ENCODE measurements at regions not wholly inside any gene's neighbourhood (a gene's known extent, or its start where the extent isn't known, plus 50 kb on each side); places are given as distances from the start of the nearest gene placed in this dataset.

DNA sequence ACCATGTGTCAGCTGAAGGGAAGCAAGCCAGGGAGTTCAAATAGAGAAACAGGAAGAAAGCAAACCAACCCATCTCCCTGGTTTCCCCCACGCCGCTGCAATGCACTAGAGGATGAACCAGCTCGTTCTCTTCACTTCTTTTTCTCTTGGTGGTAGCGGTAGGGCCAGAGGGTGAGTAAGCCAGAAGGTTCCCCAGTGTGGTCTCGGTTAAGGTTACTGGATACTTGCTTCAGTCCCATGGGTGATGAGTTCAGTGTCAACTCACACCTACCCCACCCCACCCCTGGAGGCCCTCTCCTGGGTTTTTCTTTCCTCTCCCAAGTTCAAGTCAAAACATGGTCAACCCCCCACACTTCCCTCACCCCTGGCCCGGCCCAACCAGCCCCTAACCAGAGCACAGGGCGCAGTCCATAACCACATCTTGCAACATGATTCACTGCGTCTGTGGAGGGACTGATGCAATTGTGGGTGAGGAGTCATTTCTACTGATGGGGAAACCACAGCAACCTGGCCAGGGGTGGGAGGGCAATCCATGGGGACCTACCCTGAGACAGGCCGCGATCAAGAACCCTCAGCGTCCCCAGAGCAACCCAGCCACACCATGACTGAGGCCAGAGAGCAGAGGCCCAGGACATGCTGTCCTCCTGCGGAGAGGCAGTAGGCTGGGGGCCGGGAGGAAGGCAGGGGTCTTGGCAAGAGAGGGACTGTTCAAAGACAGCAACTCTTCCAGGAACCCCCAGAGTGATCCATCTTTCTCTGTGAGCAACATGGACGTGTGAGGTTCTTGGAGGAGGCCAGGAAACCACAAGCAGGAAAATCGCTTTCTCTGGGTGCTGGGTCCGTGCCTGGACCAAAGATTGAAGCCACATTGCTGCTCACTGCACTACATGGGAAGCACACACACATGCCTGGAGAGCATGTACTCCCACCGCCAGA is 276.6 kb downstream of the UACA start:
- no peak for TF ChIP-seq CTCF (IDR thresholded peaks at IDR 0.05; ENCODE audit: borderline replicate concordance, insufficient read depth, low read depth, low read length)
- no peak overlapping the region for H3K4me3 ChIP-seq (ENCODE audit: low read depth, low read length)

GRCh38 chr15:70486012-70486411 is 277.3 kb downstream of the UACA start:
- H3K4me3 ChIP-seq (ENCODE audit: low read depth, low read length), result no peak overlapping the region
- no peak for TF ChIP-seq CTCF (IDR thresholded peaks at IDR 0.05; ENCODE audit: borderline replicate concordance, insufficient read depth, low read depth, low read length)

- TF ChIP-seq CTCF (IDR thresholded peaks at IDR 0.05; ENCODE audit: borderline replicate concordance, insufficient read depth, low read depth, low read length), result no peak
- H3K4me3 ChIP-seq (ENCODE audit: low read depth, low read length), result no peak overlapping the region
These were observed 278.4 kb downstream of the UACA start for GRCh38 chr15:70484993-70485392.

DNA sequence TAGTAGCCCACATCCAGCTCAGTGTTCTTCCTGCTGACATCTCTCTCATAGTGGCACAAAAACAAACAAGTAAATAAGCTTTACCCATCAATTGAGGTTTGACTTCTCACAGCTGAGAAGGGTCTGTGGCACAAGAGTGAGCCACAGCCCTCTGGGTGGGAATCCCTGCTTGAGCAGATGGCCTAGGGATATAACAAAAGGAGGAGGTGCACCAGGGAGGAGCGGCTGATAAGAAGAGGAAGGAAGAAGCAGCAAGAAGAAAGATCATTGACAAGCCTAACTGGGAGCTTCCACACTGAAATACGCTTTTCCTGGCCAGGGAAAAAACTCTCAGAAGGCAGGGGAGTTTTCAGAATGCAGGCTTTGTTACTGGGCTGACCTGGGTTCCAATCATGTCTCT is 279.8 kb downstream of the UACA start:
- H3K4me3 ChIP-seq (ENCODE audit: low read depth, low read length), result no peak overlapping the region
- no peak for TF ChIP-seq CTCF (IDR thresholded peaks at IDR 0.05; ENCODE audit: borderline replicate concordance, insufficient read depth, low read depth, low read length)

GRCh38 chr15:70480196-70480856 is 283.0 kb downstream of the UACA start:
- H3K4me3 ChIP-seq (ENCODE audit: low read depth, low read length), result peak overlapping the region; percentile 16
- no peak for TF ChIP-seq CTCF (IDR thresholded peaks at IDR 0.05; ENCODE audit: borderline replicate concordance, insufficient read depth, low read depth, low read length)

DNA sequence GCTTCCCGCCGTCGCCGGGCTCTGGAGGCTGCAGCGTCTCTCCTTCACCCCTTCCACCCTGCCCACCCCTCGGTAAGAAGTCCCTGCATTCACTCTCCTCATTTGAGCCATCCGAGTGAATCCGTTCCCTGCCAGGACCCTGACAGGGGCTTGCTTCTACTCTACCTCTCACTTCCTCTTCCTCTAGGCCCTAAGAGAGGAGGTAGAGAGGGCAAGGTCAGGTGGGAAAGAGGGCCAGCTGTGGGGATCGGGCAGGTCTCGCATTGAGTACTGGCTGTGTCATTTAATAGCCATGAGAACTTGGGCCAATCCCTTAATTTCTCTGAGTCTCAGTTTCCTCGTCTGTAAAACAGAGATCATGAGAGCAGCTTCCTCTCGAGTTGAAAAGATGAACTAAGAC is 283.6 kb downstream of the UACA start:
- H3K4me3 ChIP-seq (ENCODE audit: low read depth, low read length), result no peak overlapping the region

More for the DNA sequence above, 283.6 kb downstream of the UACA start:
- no peak for TF ChIP-seq CTCF (IDR thresholded peaks at IDR 0.05; ENCODE audit: borderline replicate concordance, insufficient read depth, low read depth, low read length)

All from GM12875 (cell line).